WERI-Rb-1 (cell line): ENCODE measurements at regions not wholly inside any gene's neighbourhood (a gene's known extent, or its start where the extent isn't known, plus 50 kb on each side); places are given as distances from the start of the nearest gene placed in this dataset.

Experiments used
- DNase-seq: peaks from one replicate; pipeline ENCODE4 v3.0.0-alpha.2; 2020
- H3K27ac ChIP-seq: fragments of 250-450 bp; sonication (Bioruptor Pico); 2 replicates; pipeline ENCODE4 v1.5.1; 2020; ENCODE audit warnings: mild to moderate bottlenecking, moderate library complexity
- H3K27me3 ChIP-seq: fragments of 250-450 bp; sonication (Bioruptor Pico); 2 replicates; pipeline ENCODE4 v1.5.1; 2021; ENCODE audit warnings: mild to moderate bottlenecking, low read depth, moderate library complexity; ENCODE audit not compliant: insufficient read depth, severe bottlenecking
- H3K36me3 ChIP-seq: fragments of 250-450 bp; sonication (Bioruptor Pico); 2 replicates; pipeline ENCODE4 v1.5.1; 2020; ENCODE audit warnings: mild to moderate bottlenecking, moderate library complexity
- H3K4me3 ChIP-seq: 2 replicates; pipeline ENCODE4 v1.5.1; 2011; ENCODE audit warnings: low read depth, mild to moderate bottlenecking, control low read depth, low read length
- H3K9me3 ChIP-seq: fragments of 250-450 bp; sonication (Bioruptor Pico); 2 replicates; pipeline ENCODE4 v1.5.1; 2021; ENCODE audit warnings: mild to moderate bottlenecking, moderate library complexity; ENCODE audit not compliant: severe bottlenecking
- CTCF ChIP-seq: IDR thresholded peaks from 2 replicates; pipeline ENCODE4 v1.5.1; 2011; ENCODE audit warnings: low read depth, mild to moderate bottlenecking, control low read depth, inconsistent platforms, low read length

GRCh38 chr2:136443661-136444060 lies 321.7 kb upstream of the THSD7B start:
- H3K27me3 ChIP-seq: no peaks in the 10 kb centered on the region
- H3K36me3 ChIP-seq: no peaks in the 10 kb centered on the region
- no peaks in the 10 kb centered on the region for H3K9me3 ChIP-seq
- no peak for TF ChIP-seq CTCF
- no peak for DNase-seq
- no peak overlapping the region for H3K4me3 ChIP-seq
- no peak overlapping the region for H3K27ac ChIP-seq

GRCh38 chr2:136441979-136442714 lies 323.2 kb upstream of the THSD7B start:
- Histone ChIP-seq H3K9me3 (no peaks in the 10 kb centered on the region), H3K4me3 (no peak overlapping the region), H3K36me3 (no peaks in the 10 kb centered on the region), H3K27me3 (no peaks in the 10 kb centered on the region), H3K27ac (no peak overlapping the region)
- DNase-seq: no peak
- no peak for TF ChIP-seq CTCF

DNA sequence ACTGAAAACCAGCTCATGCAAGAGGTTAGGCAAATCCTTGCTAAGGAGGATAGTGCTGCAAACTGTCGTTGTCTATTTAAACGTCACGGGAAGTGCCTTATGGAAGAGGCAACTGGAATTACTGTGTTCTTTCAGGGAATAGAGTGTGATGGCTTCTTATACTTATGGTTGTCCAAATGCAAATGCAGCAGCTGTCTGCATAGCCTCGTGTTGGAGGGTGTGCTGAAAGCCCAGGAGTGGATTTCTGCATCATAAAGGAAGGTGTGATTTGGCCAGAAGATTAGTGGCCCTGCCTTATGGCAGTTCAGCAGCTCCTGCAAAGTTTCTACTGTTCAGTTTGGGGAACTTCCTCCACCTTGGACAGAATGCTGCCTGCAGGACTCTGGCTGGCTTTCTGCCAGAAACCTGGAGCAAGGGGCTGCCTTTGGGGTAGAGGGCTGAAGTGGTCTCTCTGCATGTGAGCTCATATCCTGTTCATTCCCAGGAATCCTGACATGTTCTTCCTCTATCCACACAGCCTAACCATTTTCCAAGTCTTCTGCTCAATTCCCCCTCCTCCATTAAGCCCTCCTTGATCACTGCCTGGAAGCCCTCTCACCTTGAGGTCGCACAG lies 321.2 kb upstream of the CXCR4 start:
- no peak overlapping the region for H3K27ac ChIP-seq

DNA sequence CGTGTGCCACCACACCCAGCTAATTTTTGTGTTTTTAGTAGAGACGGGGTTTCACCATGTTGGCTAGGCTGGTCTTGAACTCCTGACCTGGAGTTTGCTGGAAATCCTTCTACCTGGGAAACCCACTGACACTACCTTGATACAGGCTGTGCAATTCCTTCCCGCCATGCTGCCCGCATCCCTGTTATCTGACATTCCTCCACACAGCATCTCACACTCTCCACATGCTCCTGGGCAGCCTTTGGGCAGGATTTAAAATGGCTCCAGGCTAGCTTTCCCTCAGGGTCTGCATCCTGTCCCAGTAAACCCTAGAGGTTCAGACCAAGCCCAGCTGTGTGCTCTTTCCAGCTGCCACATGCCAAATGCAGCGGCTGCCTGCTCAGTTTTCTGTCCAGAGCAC lies 319.5 kb upstream of the CXCR4 start:
- H3K27ac ChIP-seq: no peak overlapping the region
- no peak for TF ChIP-seq CTCF
- H3K36me3 ChIP-seq: no peaks in the 10 kb centered on the region

More for the DNA sequence above, 321.2 kb upstream of the CXCR4 start:
- Histone ChIP-seq H3K36me3 (no peaks in the 10 kb centered on the region), H3K9me3 (no peaks in the 10 kb centered on the region), H3K4me3 (no peak overlapping the region), H3K27me3 (no peaks in the 10 kb centered on the region)
- no peak for TF ChIP-seq CTCF
- DNase-seq: peak; percentile 17

DNA sequence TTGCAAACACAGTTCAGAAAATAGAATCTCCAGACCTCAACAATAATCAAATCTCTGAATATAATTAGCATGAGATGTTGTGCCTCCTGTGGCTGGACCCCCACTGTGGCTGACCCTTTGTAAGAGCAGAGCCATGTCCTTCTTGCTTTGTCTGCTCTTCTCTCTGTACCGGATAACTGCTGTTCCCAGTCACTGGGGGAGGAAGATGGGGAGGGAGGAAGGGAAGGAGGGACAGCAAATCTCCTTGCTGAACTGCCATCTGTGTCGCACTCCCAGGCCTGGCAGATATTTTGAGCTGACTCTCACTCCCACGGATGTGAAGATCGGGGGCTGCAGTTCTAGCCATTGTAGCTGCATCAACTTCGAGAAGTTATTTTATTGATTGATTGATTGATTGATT lies 319.0 kb upstream of the CXCR4 start:
- TF ChIP-seq CTCF: no peak
- Histone ChIP-seq H3K36me3 (no peaks in the 10 kb centered on the region), H3K27me3 (no peaks in the 10 kb centered on the region), H3K27ac (no peak overlapping the region), H3K4me3 (no peak overlapping the region), H3K9me3 (no peaks in the 10 kb centered on the region)
- DNase-seq: peak; percentile 36

More for the DNA sequence above, 319.5 kb upstream of the CXCR4 start:
- Histone ChIP-seq H3K4me3 (no peak overlapping the region), H3K9me3 (no peaks in the 10 kb centered on the region), H3K27me3 (no peaks in the 10 kb centered on the region)
- no peak for DNase-seq
